GM06990 (cell line): ENCODE measurements at regions not wholly inside any gene's neighbourhood (a gene's known extent, or its start where the extent isn't known, plus 50 kb on each side); places are given as distances from the start of the nearest gene placed in this dataset.

Experiments
- DNase-seq: peaks from one replicate; pipeline ENCODE4 v3.0.0-alpha.2; 2011; ENCODE audit not compliant: insufficient read length; ENCODE audit errors: extremely low read depth
- H3K27me3 ChIP-seq: replicated peaks from 2 replicates; pipeline ENCODE4 v1.6.0; 2011; ENCODE audit warnings: low read length; ENCODE audit not compliant: control insufficient read depth, insufficient read depth
- H3K36me3 ChIP-seq: 2 replicates; pipeline ENCODE4 v1.5.1; 2011; ENCODE audit warnings: low read length; ENCODE audit not compliant: control insufficient read depth, insufficient read depth
- H3K4me3 ChIP-seq: replicated peaks from 2 replicates; pipeline ENCODE4 v1.5.1; 2011; ENCODE audit warnings: low read depth, mild to moderate bottlenecking, control low read depth, low read length
- CTCF ChIP-seq: IDR thresholded peaks from 2 replicates; pipeline ENCODE4 v1.5.1; 2011; ENCODE audit warnings: low read length, control low read depth, mild to moderate bottlenecking, inconsistent platforms; ENCODE audit not compliant: insufficient read depth, poor library complexity, severe bottlenecking

GRCh38 chr7:121002-121785, 71.2 kb upstream of the FAM20C start:
- Histone ChIP-seq H3K4me3 (no peak overlapping the region), H3K36me3 (no peaks in the 10 kb centered on the region), H3K27me3 (peaks cover 1% of the 10 kb centered on the region)
- no peak for DNase-seq
- no peak for TF ChIP-seq CTCF

DNA sequence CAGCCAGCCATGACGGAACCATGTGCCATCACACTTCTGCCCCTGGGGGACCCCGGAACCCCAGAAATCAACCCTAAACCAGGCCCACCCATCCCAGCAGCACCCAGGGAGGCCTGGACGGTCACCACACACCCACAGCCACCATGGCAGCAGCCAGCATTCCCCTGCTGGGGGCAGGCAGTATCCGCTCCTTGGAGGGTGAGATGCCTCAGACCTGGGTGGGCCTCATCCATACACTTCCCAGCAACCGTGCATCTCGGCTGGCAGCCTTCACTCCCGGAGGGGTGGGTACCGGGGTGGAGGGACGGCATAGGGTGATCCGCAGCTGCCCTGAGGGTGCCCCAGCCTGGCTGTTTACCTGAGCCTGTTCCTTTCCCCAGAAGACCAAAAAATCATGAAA, 69.1 kb upstream of the FAM20C start:
- peaks cover 1% of the 10 kb centered on the region for H3K27me3 ChIP-seq
- no peaks in the 10 kb centered on the region for H3K36me3 ChIP-seq
- no peak for DNase-seq
- no peak for TF ChIP-seq CTCF
- H3K4me3 ChIP-seq = no peak overlapping the region

DNA sequence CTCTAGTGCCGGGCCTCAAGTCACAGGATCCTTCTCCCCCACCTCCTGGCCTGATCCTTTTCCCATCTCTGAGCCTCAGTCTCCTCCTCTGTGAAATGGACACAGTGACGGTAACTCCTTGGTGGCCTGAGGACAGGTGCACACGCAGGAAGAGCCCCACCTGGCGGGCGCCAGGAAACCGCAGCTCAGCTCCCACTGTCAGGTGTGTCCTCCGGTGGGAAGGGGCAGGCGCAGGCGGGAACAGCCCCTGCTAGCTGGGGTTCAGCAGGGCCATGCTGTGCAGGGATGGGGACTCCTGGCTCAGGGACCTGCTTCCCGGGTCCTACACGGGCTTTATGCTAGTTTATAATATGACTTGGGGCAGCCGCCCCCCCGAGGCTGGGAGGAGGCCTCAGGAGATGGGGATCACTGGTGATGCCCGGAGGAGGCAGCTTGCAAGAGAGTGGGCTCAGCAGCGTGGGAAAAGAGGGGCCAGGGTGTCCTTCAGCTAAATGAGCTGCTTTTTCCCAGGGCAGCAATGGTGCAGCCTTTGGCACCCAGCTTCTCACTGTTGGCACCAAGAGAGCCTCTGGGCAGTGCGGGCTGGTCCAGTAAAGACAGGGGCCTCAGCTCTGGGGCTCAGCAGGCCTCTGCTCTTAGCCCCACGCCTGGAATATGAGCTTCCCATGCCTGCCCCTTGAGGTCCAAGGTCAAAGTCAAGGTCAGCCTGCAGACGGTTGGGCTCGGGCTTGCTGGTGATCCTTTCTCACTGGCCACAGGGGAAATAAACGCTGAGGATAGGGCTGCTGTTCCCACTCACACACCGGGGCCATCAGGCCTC, 68.0 kb upstream of the FAM20C start:
- Histone ChIP-seq H3K36me3 (no peaks in the 10 kb centered on the region), H3K4me3 (no peak overlapping the region), H3K27me3 (peaks cover 1% of the 10 kb centered on the region; the same call in 1 of the 2 replicates)
- DNase-seq = no peak
- TF ChIP-seq CTCF = peak; percentile 39

GRCh38 chr7:125061-125475, 67.3 kb upstream of the FAM20C start:
- Histone ChIP-seq H3K36me3 (no peaks in the 10 kb centered on the region), H3K27me3 (peaks cover 1% of the 10 kb centered on the region; the same call in 1 of the 2 replicates), H3K4me3 (no peak overlapping the region)
- TF ChIP-seq CTCF = no peak
- DNase-seq = no peak

DNA sequence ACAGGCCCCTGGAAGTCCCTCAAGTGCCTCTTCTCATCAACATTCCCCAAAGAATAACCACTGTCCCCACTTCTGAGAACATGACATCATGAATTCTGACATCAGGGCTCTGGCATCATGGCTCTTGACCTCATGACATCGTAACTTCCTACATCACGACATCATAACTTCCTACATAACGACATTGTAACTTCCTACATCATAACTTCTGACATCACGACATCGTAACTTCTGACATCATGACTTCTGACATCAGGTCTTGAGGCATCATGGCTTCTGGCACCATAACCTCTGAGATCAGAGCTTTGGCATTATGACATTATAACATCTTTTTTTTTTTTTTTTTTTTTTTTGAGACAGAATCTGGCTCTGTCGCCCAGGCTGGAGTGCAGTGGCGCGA, 66.7 kb upstream of the FAM20C start:
- H3K36me3 ChIP-seq = no peaks in the 10 kb centered on the region
- peaks cover 1% of the 10 kb centered on the region; the same call in 1 of the 2 replicates for H3K27me3 ChIP-seq
- TF ChIP-seq CTCF = no peak
- no peak overlapping the region for H3K4me3 ChIP-seq
- DNase-seq = no peak
